Neural cell (in vitro differentiated cells): ENCODE measurements at regions not wholly inside any gene's neighbourhood (a gene's known extent, or its start where the extent isn't known, plus 50 kb on each side); places are given as distances from the start of the nearest gene placed in this dataset.

Experiments
- H2AFZ ChIP-seq: fragments of 200-600, 300-800 bp; sonication (generic), shearing (Covaris generic); 2 replicates; pipeline ENCODE4 v1.6.0; 2014; ENCODE audit warnings: low read depth, mild to moderate bottlenecking, antibody characterized with exemption, low read length, moderate library complexity
- H3F3A ChIP-seq: fragments of 200-600 bp; shearing (Covaris generic); 2 replicates; pipeline ENCODE4 v1.6.1; 2016; ENCODE audit warnings: mild to moderate bottlenecking, moderate library complexity, mixed read lengths, antibody characterized with exemption, low read length; ENCODE audit not compliant: insufficient read depth, poor library complexity, severe bottlenecking
- H3K27ac ChIP-seq: fragments of 200-600, 300-800 bp; sonication (generic), shearing (Covaris generic); 2 replicates; pipeline ENCODE4 v1.5.1; 2014; ENCODE audit warnings: mild to moderate bottlenecking, low read length, moderate library complexity
- H3K27me3 ChIP-seq: fragments of 300-800, 200-600 bp; sonication (generic), shearing (Covaris generic); 2 replicates; pipeline ENCODE4 v1.6.0; 2014; ENCODE audit warnings: mild to moderate bottlenecking, low read depth, low read length, moderate library complexity; ENCODE audit not compliant: insufficient read depth
- H3K36me3 ChIP-seq: fragments of 300-800, 200-600 bp; sonication (generic), shearing (Covaris generic); 2 replicates; pipeline ENCODE4 v1.5.1; 2014; ENCODE audit warnings: mild to moderate bottlenecking, antibody characterized with exemption, low read length, moderate library complexity; ENCODE audit not compliant: insufficient read depth
- H3K4me2 ChIP-seq: fragments of 300-800, 200-600 bp; sonication (generic), shearing (Covaris generic); 2 replicates; pipeline ENCODE4 v1.6.0; 2014; ENCODE audit warnings: mild to moderate bottlenecking, low read length
- H3K4me3 ChIP-seq: fragments of 300-800, 200-600 bp; sonication (generic), shearing (Covaris generic); 2 replicates; pipeline ENCODE4 v1.5.1; 2014; ENCODE audit warnings: mild to moderate bottlenecking, low read length, moderate library complexity
- H3K79me2 ChIP-seq: fragments of 200-600 bp; shearing (Covaris generic); replicated peaks from 2 replicates; pipeline ENCODE4 v1.6.0; 2014; ENCODE audit warnings: mild to moderate bottlenecking, low read length, moderate library complexity; ENCODE audit not compliant: insufficient read depth
- H3K9ac ChIP-seq: fragments of 300-800, 200-600 bp; sonication (generic), shearing (Covaris generic); 2 replicates; pipeline ENCODE4 v1.6.1; 2016; ENCODE audit warnings: mild to moderate bottlenecking, low read length, mixed read lengths
- H3K9me2 ChIP-seq: fragments of 200-600 bp; shearing (Covaris generic); 2 replicates; pipeline ENCODE4 v1.6.1; 2016; ENCODE audit warnings: mild to moderate bottlenecking, low read length, mixed read lengths; ENCODE audit not compliant: insufficient read depth
- H3K9me3 ChIP-seq: fragments of 200-600, 300-800 bp; sonication (generic), shearing (Covaris generic); 2 replicates; pipeline ENCODE4 v1.6.1; 2016; ENCODE audit warnings: mild to moderate bottlenecking, mixed run types, low read length, moderate library complexity, mixed read lengths
- H4K20me1 ChIP-seq: fragments of 200-600 bp; shearing (Covaris generic); 2 replicates; pipeline ENCODE4 v1.6.1; 2016; ENCODE audit warnings: mild to moderate bottlenecking, mixed run types; ENCODE audit not compliant: insufficient read depth
- CTCF ChIP-seq: fragments of 450-650 bp; IDR thresholded peaks from 2 replicates; pipeline ENCODE4 v1.5.1; 2014; ENCODE audit warnings: antibody characterized with exemption, mild to moderate bottlenecking, moderate library complexity; ENCODE audit not compliant: poor library complexity, severe bottlenecking
- EP300 ChIP-seq: fragments of 450-650 bp; conservative IDR thresholded peaks from 2 replicates; pipeline ENCODE4 v1.6.1; 2014; ENCODE audit warnings: antibody characterized with exemption, mild to moderate bottlenecking, moderate library complexity; ENCODE audit not compliant: poor library complexity, severe bottlenecking
- EZH2 ChIP-seq: fragments of 200-600, 300-800 bp; shearing (Covaris generic), sonication (generic); IDR thresholded peaks from 2 replicates; pipeline ENCODE4 v1.6.1; 2014; ENCODE audit warnings: antibody characterized with exemption, low read length, borderline replicate concordance, mild to moderate bottlenecking; ENCODE audit not compliant: insufficient read depth, poor library complexity, severe bottlenecking
- MXI1 ChIP-seq: fragments of 450-650 bp; conservative IDR thresholded peaks from 2 replicates; pipeline ENCODE4 v1.6.1; 2014; ENCODE audit warnings: antibody characterized with exemption, mild to moderate bottlenecking; ENCODE audit not compliant: poor library complexity, severe bottlenecking
- POLR2AphosphoS5 ChIP-seq: IDR thresholded peaks from 2 replicates; pipeline ENCODE4 v1.6.1; 2012
- RAD21 ChIP-seq: fragments of 450-650 bp; conservative IDR thresholded peaks from 2 replicates; pipeline ENCODE4 v1.6.1; 2014; ENCODE audit warnings: antibody characterized with exemption, mild to moderate bottlenecking, moderate library complexity
- SMC3 ChIP-seq: fragments of 450-650 bp; conservative IDR thresholded peaks from 2 replicates; pipeline ENCODE4 v1.6.1; 2014; ENCODE audit warnings: antibody characterized with exemption, mild to moderate bottlenecking, moderate library complexity; ENCODE audit not compliant: poor library complexity
- TAF1 ChIP-seq: IDR thresholded peaks from 2 replicates; pipeline ENCODE4 v1.6.1; 2012; ENCODE audit warnings: low read depth
- TF ChIP-seq, protein P1 (sequence below): IDR thresholded peaks from 2 replicates; pipeline ENCODE4 v1.6.1; 2012; ENCODE audit warnings: borderline replicate concordance

DNA sequence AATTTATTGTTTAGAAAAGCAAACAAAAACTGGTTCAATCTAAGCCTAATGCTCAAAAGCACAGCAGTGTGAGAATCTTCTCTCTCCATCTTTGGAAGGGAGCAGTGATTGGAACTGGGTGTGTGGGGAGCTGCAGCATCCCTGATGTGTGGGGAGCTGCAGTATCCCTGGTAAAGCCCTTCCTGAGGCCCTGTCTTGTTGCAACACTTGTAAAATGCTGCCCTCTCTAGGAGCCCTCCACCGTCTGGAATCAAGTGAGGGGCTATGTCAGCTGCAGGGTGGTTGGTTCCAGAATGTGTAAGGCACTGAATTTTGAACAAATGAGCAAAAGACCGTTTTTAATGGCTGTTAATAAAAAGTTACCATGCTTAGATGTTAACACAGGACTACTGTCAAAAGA, 147.7 kb upstream of the RAB12 start:
- no peak overlapping the region for H2AFZ ChIP-seq
- TF ChIP-seq POLR2AphosphoS5 (no peak), SMC3 (no peak), RAD21 (no peak), CTCF (no peak), MXI1 (no peak), TAF1 (no peak)
- TF ChIP-seq, protein P1, sequence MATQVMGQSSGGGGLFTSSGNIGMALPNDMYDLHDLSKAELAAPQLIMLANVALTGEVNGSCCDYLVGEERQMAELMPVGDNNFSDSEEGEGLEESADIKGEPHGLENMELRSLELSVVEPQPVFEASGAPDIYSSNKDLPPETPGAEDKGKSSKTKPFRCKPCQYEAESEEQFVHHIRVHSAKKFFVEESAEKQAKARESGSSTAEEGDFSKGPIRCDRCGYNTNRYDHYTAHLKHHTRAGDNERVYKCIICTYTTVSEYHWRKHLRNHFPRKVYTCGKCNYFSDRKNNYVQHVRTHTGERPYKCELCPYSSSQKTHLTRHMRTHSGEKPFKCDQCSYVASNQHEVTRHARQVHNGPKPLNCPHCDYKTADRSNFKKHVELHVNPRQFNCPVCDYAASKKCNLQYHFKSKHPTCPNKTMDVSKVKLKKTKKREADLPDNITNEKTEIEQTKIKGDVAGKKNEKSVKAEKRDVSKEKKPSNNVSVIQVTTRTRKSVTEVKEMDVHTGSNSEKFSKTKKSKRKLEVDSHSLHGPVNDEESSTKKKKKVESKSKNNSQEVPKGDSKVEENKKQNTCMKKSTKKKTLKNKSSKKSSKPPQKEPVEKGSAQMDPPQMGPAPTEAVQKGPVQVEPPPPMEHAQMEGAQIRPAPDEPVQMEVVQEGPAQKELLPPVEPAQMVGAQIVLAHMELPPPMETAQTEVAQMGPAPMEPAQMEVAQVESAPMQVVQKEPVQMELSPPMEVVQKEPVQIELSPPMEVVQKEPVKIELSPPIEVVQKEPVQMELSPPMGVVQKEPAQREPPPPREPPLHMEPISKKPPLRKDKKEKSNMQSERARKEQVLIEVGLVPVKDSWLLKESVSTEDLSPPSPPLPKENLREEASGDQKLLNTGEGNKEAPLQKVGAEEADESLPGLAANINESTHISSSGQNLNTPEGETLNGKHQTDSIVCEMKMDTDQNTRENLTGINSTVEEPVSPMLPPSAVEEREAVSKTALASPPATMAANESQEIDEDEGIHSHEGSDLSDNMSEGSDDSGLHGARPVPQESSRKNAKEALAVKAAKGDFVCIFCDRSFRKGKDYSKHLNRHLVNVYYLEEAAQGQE: no peak
- H4K20me1 ChIP-seq: no peaks in the 10 kb centered on the region
- no peak overlapping the region for H3K4me3 ChIP-seq
- no peaks in the 10 kb centered on the region for H3K9me2 ChIP-seq
- H3K9me3 ChIP-seq: no peaks in the 10 kb centered on the region
- no peak overlapping the region for H3K9ac ChIP-seq
- H3K79me2 ChIP-seq: no peaks in the 10 kb centered on the region
- no peak overlapping the region for H3K27ac ChIP-seq
- H3K4me2 ChIP-seq: no peak overlapping the region
- H3F3A ChIP-seq: no peaks in the 10 kb centered on the region
- no peaks in the 10 kb centered on the region for H3K36me3 ChIP-seq
- H3K27me3 ChIP-seq: no peaks in the 10 kb centered on the region

DNA sequence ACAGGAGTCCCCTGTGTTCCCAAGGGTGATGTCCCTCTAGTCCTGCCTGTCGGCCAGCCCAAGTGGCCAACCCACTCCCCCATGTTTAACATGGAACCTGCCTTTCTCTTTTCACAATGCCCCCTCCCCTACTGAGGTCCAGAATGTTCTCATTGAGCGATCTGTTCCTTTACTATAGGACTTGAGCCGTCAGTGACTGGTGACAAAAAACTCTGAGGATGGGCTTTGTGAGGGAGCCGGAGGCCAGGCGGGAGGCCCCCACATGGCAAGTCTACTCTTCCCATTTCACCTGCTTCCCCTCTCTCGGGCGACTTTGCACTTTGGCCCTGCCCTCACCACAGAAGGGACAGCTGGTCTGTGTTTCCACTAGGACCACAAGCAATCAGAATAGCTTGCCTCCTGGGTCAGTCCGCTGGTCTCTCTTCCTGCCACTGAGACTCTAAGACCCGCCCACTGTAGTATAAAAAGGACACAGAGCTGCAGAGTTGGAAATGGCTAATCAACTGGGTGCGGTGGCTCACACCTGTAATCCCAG, 146.5 kb upstream of the RAB12 start:
- no peaks in the 10 kb centered on the region for H3K36me3 ChIP-seq

More for the DNA sequence above, 146.5 kb upstream of the RAB12 start:
- H3K4me2 ChIP-seq: no peak overlapping the region
- no peaks in the 10 kb centered on the region for H3K9me3 ChIP-seq
- no peak overlapping the region for H3K9ac ChIP-seq
- no peaks in the 10 kb centered on the region for H3K9me2 ChIP-seq
- no peak overlapping the region for H3K27ac ChIP-seq
- no peaks in the 10 kb centered on the region for H4K20me1 ChIP-seq
- H3K79me2 ChIP-seq: no peaks in the 10 kb centered on the region
- TF ChIP-seq, protein P1: no peak
- TF ChIP-seq EP300 (no peak), EZH2 (no peak), CTCF (no peak), RAD21 (no peak), TAF1 (no peak), SMC3 (no peak), POLR2AphosphoS5 (no peak), MXI1 (no peak)
- no peak overlapping the region for H3K4me3 ChIP-seq
- H2AFZ ChIP-seq: no peak overlapping the region
- no peaks in the 10 kb centered on the region for H3K27me3 ChIP-seq
- H3F3A ChIP-seq: no peaks in the 10 kb centered on the region
